K562 (cell line): ENCODE measurements at regions not wholly inside any gene's neighbourhood (a gene's known extent, or its start where the extent isn't known, plus 50 kb on each side); places are given as distances from the start of the nearest gene placed in this dataset.

Experiments used
- ATAC-seq: fragments of 200-7000 bp; cut with Tn5 transposase; 3 replicates; pipeline ENCODE4 v1.9.1; 2020; ENCODE audit warnings: moderate library complexity
- BruUV-seq: library from RNA; stranded (reverse); fragments of 400-500 nt; replicated peaks from 2 replicates; lab custom pipeline; 2021; lab: Mats Ljungman, UMichigan
- CTCF ChIA-PET: fragments of 300-600 bp; formaldehyde crosslinking; extraction: SDS; loops from one replicate; lab custom pipeline; 2021; ENCODE audit warnings: low intra/inter-chr PET ratio; lab: Yijun Ruan, JAX
- POLR2A ChIA-PET: fragments of 300-600, 350-650 bp; sonication (Branson Sonifier 250); formaldehyde crosslinking; extraction: SDS; loops from one replicate; lab custom pipeline; 2021; ENCODE audit warnings: antibody characterized with exemption, inconsistent platforms; lab: Yijun Ruan, JAX
- DNase-seq, 4 experiments: peaks; one replicate each; pipeline versions ENCODE4 v3.0.0 to v3.0.0-alpha.2; 2011 to 2018; ENCODE audit warnings: low spot score in 3 of 4, mixed read lengths in 3 of 4; ENCODE audit errors: extremely low read depth in 1 of 4
- FAIRE-seq: peaks from 2 replicates; lab custom pipeline; 2011; peaks lifted over from hg19 to GRCh38; lab: Jason Lieb, UNC
- H2AFZ ChIP-seq: 2 replicates; pipeline ENCODE4 v1.6.0; 2011; ENCODE audit warnings: low read depth, low read length, control low read depth, inconsistent platforms
- H3K27ac ChIP-seq: fragments of 200-600 bp; 3 replicates; pipeline ENCODE4 v1.8.0; 2011; ENCODE audit warnings: low read depth, mild to moderate bottlenecking, control low read depth, inconsistent platforms, low read length, moderate library complexity, mixed read lengths; ENCODE audit errors: extremely low read depth
- H3K27me3 ChIP-seq, 2 experiments: fragments of 300-600 bp in 1 of 2; 2 replicates in 1 of 2; 3 replicates in 1 of 2; pipeline versions ENCODE4 v1.6.0 to v1.8.0; 2011; ENCODE audit warnings: inconsistent platforms in 2 of 2, low read length in 2 of 2, mild to moderate bottlenecking in 1 of 2, mixed read lengths in 1 of 2, moderate library complexity in 1 of 2; ENCODE audit not compliant: control insufficient read depth in 2 of 2, insufficient read depth in 2 of 2
- H3K36me3 ChIP-seq: fragments of 300-600 bp; 3 replicates; pipeline ENCODE4 v1.8.0; 2011; ENCODE audit warnings: mild to moderate bottlenecking, low read length, inconsistent platforms; ENCODE audit not compliant: control insufficient read depth, insufficient read depth
- H3K4me1 ChIP-seq, 2 experiments: fragments of 200-600 bp in 1 of 2; replicated peaks in 1 of 2; 2 replicates in 1 of 2; 3 replicates in 1 of 2; pipeline versions ENCODE4 v1.5.1 to v1.8.0; 2011; ENCODE audit warnings: inconsistent platforms in 2 of 2, low read length in 2 of 2, mild to moderate bottlenecking in 1 of 2, mixed read lengths in 1 of 2, moderate library complexity in 1 of 2; ENCODE audit not compliant: control insufficient read depth in 2 of 2, insufficient read depth in 2 of 2
- H3K4me2 ChIP-seq: 2 replicates; pipeline ENCODE4 v1.6.1; 2011; ENCODE audit warnings: low read length, control low read depth, inconsistent platforms, mixed read lengths; ENCODE audit not compliant: insufficient read depth
- H3K4me3 ChIP-seq: fragments of 200-600 bp; sonication (generic), shearing (Covaris generic); 2 replicates; pipeline ENCODE4 v1.5.1; 2016; ENCODE audit warnings: control low read depth, inconsistent platforms
- H3K79me2 ChIP-seq: fragments of 200-600 bp; 3 replicates; pipeline ENCODE4 v1.8.0; 2011; ENCODE audit warnings: low read length, inconsistent platforms; ENCODE audit not compliant: control insufficient read depth, insufficient read depth
- H3K9ac ChIP-seq, 2 experiments: 2 replicates each; pipeline versions ENCODE4 v1.6.0 to v1.6.1; 2011; ENCODE audit warnings: low read depth in 2 of 2, low read length in 2 of 2, control low read depth in 1 of 2, inconsistent platforms in 1 of 2, mild to moderate bottlenecking in 1 of 2, mixed read lengths in 1 of 2; ENCODE audit not compliant: insufficient read depth in 1 of 2
- H3K9me1 ChIP-seq: one replicate; pipeline ENCODE4 v1.6.0; 2011; ENCODE audit warnings: inconsistent platforms, mild to moderate bottlenecking, low read length, moderate library complexity; ENCODE audit not compliant: control insufficient read depth, insufficient read depth
- H3K9me3 ChIP-seq: replicated peaks from 2 replicates; pipeline ENCODE4 v1.5.1; 2011; ENCODE audit warnings: low read depth, low read length, inconsistent platforms; ENCODE audit not compliant: control insufficient read depth, insufficient read depth
- H4K20me1 ChIP-seq: replicated peaks from 2 replicates; pipeline ENCODE4 v1.6.1; 2011; ENCODE audit warnings: low read length, inconsistent platforms, mixed read lengths; ENCODE audit not compliant: control insufficient read depth, insufficient read depth
- CC2D1A ChIP-seq: fragments of 450-650 bp; IDR thresholded peaks from 2 replicates; pipeline ENCODE4 v1.6.1; 2017; ENCODE audit warnings: mild to moderate bottlenecking
- JUNB ChIP-seq: fragments of 450-650 bp; formaldehyde crosslinking; conservative IDR thresholded peaks from 2 replicates; pipeline ENCODE4 v1.4.0; 2020; ENCODE audit warnings: mild to moderate bottlenecking
- MAZ ChIP-seq, 2 experiments: fragments of 450-650 bp in 1 of 2; sonication (generic) in 1 of 2; formaldehyde crosslinking; IDR thresholded peaks in 1 of 2; conservative IDR thresholded peaks in 1 of 2; 2 replicates each; pipeline versions ENCODE4 v1.4.0 to v1.5.0; 2020; ENCODE audit warnings: mild to moderate bottlenecking in 1 of 2, missing genetic modification reagents in 1 of 2
- NCOA2 ChIP-seq, 2 experiments: fragments of 450-650 bp; IDR thresholded peaks; 2 replicates each; pipeline ENCODE4 v1.6.1; 2018; ENCODE audit warnings: mild to moderate bottlenecking in 2 of 2, moderate library complexity in 1 of 2; ENCODE audit not compliant: partially characterized antibody in 2 of 2
- NFIC ChIP-seq: fragments of 450-650 bp; IDR thresholded peaks from 2 replicates; pipeline ENCODE4 v1.6.1; 2017; ENCODE audit warnings: mild to moderate bottlenecking, inconsistent platforms
- NFIX ChIP-seq: fragments of 250-450 bp; sonication (Bioruptor Pico); IDR thresholded peaks from 2 replicates; pipeline ENCODE4 v1.4.0; 2020; ENCODE audit warnings: low read depth, mild to moderate bottlenecking, moderate library complexity
- NR2C1 ChIP-seq, 2 experiments: fragments of 450-650 bp; IDR thresholded peaks; 2 replicates each; pipeline ENCODE4 v1.6.1; 2017; ENCODE audit warnings: mild to moderate bottlenecking in 2 of 2, antibody characterized with exemption in 1 of 2, inconsistent platforms in 1 of 2, missing compliant biosample characterization in 1 of 2, missing genetic modification characterization in 1 of 2
- ZFX ChIP-seq: sonication (generic); formaldehyde crosslinking; IDR thresholded peaks from 2 replicates; pipeline ENCODE4 v1.8.0; 2022; ENCODE audit warnings: mild to moderate bottlenecking, missing genetic modification reagents, moderate library complexity
- ZNF586 ChIP-seq: fragments of 450-650 bp; formaldehyde crosslinking; conservative IDR thresholded peaks from 2 replicates; pipeline ENCODE4 v1.4.0; 2020; ENCODE audit warnings: mild to moderate bottlenecking, moderate library complexity
- WGBS: fragments of 100-300 bp; shearing (Covaris generic); methylation state at CpG from one replicate; pipeline ENCODE4 v1.1.6; 2016; ENCODE audit warnings: low coverage, mixed read lengths; ENCODE audit not compliant: insufficient coverage; ENCODE audit errors: missing lambda C conversion rate; 5-methylcytosine and 5-hydroxymethylcytosine counted together
- in situ Hi-C: fragments of 300-500 bp; cut with MboI; formaldehyde crosslinking; loops from 4 replicates; pipeline ENCODE4 v1.15.0; 2018; ENCODE audit warnings: inconsistent platforms, mixed read lengths
- intact Hi-C: fragments of 100-400 bp; cut with micrococcal nuclease; formaldehyde crosslinking; loops from 2 replicates; pipeline ENCODE4 v1.14.2; 2022
- TF ChIP-seq, protein P1 (sequence below): fragments of 250-450 bp; sonication (Bioruptor Pico); IDR thresholded peaks from 2 replicates; pipeline ENCODE4 v1.8.0; 2022; ENCODE audit warnings: inconsistent platforms

DNA sequence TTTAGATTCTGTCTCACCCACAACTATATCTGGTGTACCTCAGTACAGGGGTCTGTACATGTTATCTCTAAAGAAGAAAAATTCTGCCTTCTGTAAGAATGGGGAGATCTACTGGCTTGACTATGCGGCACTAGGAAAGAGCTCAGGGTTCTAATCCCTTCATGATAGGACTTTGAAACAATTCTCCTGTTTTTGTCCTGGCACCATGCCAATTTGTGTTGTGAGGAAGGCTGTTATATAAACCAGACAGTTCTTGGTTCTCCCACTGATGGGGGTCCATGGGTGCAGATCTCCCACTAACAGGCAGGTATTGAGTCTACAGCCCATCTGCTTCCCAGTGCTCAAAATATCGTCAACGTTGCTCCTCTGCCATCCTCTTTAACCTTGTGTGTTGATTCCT lies 883.7 kb downstream of the GALC start:
- Histone ChIP-seq H2AFZ (no peak overlapping the region), H3K4me2 (no peak overlapping the region), H3K27me3 (no peaks in the 10 kb centered on the region), H3K4me3 (no peak overlapping the region), H3K79me2 (no peaks in the 10 kb centered on the region), H4K20me1 (no peaks in the 10 kb centered on the region), H3K4me1 (no peaks in the 10 kb centered on the region), H3K36me3 (no peaks in the 10 kb centered on the region), H3K9me3 (no peaks in the 10 kb centered on the region), H3K9ac (no peak overlapping the region), H3K27ac (no peak overlapping the region), H3K9me1 (no peaks in the 10 kb centered on the region)
- WGBS: 9% methylated on average over 2 of the region's 3 CpGs
- in situ Hi-C loops: no loop called here
- no peak for FAIRE-seq
- ATAC-seq: no peak
- ChIA-PET POLR2A (no interaction called here), CTCF (no interaction called here)
- no peak for DNase-seq
- TF ChIP-seq NCOA2 (IDR thresholded peaks at IDR 0.05; ENCODE audit: partially characterized antibody in 2 of 2) (no peak), NFIC (peak; percentile 86), NFIX (CRISPR knock-in tag) (peak; percentile 84), NR2C1 (IDR thresholded peaks at IDR 0.05) (no peak), NR2C1 (tag; IDR thresholded peaks at IDR 0.05) (no peak)
- intact Hi-C loops: no loop called here
- BruUV-seq: no TSS peak

DNA sequence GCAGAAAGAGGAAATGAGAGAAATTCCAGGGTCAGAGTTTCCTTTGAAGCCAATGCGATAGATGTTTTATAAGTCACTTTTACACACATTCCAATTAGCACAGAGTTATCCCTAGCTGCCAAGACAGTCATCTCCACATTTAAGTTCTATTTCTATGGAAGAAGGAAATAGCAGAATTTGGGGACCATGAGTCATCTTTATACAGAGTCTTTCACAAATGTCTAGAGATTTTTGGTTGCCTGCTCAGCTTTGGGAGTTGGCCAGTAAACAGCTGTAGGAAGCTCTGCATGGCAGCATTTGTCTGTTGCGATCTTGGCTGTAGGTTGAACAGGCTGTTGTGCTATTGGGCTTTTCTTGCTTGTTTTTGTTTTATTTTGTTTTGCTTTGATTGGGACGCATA lies 884.3 kb downstream of the GALC start:
- H3K27me3 ChIP-seq: no peaks in the 10 kb centered on the region
- no peaks in the 10 kb centered on the region for H3K36me3 ChIP-seq
- no peaks in the 10 kb centered on the region for H3K9me1 ChIP-seq
- no peak overlapping the region for H3K4me3 ChIP-seq
- in situ Hi-C loops: no loop called here
- ChIA-PET CTCF (no interaction called here), POLR2A (no interaction called here)
- intact Hi-C loops: no loop called here
- 6% methylated on average over 3 of the region's 3 CpGs for WGBS
- no peak overlapping the region for H3K9ac ChIP-seq
- no peak overlapping the region for H2AFZ ChIP-seq
- H3K79me2 ChIP-seq: no peaks in the 10 kb centered on the region
- ATAC-seq: no peak
- DNase-seq: no peak
- no TSS peak for BruUV-seq
- FAIRE-seq: no peak
- H3K4me2 ChIP-seq: no peak overlapping the region
- H3K27ac ChIP-seq: no peak overlapping the region
- H4K20me1 ChIP-seq: no peaks in the 10 kb centered on the region
- no peaks in the 10 kb centered on the region for H3K4me1 ChIP-seq
- H3K9me3 ChIP-seq: no peaks in the 10 kb centered on the region
- no peak for TF ChIP-seq ZNF586 (CRISPR knock-in tag)
- no peak for TF ChIP-seq MAZ (CRISPR knock-in tag; conservative IDR thresholded peaks at IDR 0.05 in 1 of 2, IDR thresholded peaks at IDR 0.05 in 1 of 2)
- no peak for TF ChIP-seq ZFX (CRISPR knock-in tag)
- TF ChIP-seq, protein P1, sequence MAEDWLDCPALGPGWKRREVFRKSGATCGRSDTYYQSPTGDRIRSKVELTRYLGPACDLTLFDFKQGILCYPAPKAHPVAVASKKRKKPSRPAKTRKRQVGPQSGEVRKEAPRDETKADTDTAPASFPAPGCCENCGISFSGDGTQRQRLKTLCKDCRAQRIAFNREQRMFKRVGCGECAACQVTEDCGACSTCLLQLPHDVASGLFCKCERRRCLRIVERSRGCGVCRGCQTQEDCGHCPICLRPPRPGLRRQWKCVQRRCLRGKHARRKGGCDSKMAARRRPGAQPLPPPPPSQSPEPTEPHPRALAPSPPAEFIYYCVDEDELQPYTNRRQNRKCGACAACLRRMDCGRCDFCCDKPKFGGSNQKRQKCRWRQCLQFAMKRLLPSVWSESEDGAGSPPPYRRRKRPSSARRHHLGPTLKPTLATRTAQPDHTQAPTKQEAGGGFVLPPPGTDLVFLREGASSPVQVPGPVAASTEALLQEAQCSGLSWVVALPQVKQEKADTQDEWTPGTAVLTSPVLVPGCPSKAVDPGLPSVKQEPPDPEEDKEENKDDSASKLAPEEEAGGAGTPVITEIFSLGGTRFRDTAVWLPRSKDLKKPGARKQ (CRISPR knock-in tag): no peak
- TF ChIP-seq JUNB (CRISPR knock-in tag): no peak
- no peak for TF ChIP-seq CC2D1A
